ENCODE measurements at regions not wholly inside any gene's neighbourhood (a gene's known extent, or its start where the extent isn't known, plus 50 kb on each side); places are given as distances from the start of the nearest gene placed in this dataset.

GRCh38 chr6:150651808-150652470 lies 52.3 kb downstream of the PLEKHG1 start:
- DNase-seq: no peak

GRCh38 chr6:150652848-150653613 lies 53.3 kb downstream of the PLEKHG1 start:
- DNase-seq: no peak

- no peak for DNase-seq
Measured at GRCh38 chr6:150654608-150655007, 54.9 kb downstream of the PLEKHG1 start.

DNA sequence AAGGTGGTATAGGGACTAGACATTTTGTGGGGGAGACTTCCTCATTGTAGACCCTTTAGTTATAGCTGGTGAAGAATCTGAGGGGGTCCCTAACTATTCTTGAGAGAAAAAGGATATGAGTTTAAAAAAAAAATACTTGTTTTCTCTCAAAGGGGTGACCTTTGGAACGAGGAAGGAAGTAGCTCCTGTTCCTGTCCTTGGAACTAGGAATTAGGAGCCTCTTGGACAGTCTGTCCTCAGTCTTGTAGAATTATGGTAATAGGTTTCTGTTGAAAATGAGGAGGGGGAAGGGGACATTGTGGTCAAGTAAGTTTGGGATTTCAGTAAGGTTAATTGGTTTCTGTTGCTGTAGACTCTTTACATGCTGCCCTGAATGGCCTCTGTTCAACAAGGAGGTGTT lies 56.5 kb downstream of the PLEKHG1 start:
- DNase-seq: no peak

DNA sequence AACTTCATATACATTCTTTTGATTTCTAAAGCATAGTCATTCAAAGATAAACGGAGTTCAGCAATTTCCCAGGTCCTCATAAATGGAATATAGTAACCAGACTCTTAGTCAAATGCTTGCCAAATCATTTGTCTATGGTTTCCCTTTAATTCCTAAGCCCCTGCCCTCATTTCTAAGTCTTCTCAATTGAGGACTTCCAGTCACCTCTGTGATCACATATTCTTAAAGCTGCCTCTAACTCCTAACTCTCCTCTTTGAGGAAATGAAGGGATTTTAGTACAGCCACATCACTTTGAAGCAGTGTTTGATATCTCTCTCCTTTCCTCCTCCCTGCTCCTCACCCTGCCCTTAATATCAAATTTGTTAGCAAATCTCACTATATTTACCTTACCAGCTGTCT lies 58.7 kb downstream of the PLEKHG1 start:
- no peak for DNase-seq

DNA sequence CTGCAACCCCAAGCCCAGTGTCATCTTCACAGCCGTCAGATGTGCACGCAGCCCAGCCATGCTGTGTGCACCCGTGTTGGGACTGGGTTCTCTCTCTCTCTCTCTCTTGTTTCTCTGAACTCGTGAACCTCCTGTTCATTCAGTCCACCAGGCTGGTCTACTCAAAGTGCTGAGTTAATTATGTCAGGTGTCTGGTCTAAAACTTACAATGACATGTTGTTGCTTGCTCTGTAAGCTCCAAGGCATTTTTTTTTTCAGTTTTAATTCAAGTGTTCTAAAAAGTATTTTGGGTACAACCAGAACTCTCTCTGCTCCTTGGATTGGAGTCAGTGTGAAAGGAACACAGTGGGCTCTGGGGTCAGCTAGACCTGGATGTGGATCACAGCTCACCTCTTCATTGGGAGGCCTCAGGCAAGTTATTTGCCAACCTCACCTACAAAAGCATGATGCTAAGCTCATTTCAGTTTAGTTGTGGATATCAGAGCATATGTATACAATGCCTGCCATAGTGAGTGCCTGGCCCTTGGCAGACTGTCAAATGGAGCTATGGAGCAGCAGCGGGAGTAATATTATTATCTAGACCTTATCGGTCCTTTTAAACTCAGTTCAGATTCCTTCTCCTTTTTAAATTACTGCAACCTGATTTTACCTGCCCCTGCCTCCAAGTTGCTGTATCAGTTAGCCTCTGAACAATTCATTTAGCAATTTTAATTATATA lies 59.5 kb downstream of the PLEKHG1 start:
- DNase-seq: no peak

DNA sequence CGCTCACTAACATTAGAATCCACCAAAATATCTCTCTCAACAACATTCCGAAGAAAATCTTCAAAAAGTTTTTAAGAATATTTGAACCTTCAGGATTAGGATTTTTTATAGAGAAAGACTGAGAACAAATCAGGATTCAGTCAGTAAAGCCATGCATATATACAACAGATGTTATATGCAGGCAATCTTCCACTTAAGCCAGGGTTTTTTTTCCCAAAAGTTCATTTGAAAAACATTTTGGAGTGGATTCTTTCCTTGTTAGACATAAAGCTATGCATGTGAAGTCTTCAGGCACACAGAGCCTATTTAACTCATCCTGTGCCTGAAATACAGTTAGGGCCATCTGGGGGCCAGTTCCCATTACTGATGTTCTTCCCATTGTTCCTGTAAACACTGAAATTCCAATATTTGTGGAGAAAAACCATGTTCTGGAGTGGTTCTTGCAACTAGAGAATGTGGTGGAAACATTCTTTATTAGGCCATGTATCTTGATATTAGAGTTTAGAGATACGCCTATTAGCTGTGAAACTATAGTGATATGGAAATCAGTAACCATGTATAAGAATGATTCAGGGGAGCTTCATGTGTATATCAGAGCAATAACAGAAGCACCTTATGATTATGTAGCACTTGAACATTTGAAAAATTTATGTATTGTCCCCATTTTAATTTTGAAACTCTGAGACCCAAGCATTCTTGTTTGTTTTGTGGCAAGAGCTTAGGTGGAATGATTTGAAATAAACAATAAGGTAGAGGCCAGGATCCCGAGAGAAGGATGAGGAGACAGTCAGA lies 61.7 kb downstream of the PLEKHG1 start:
- no peak for DNase-seq

DNA sequence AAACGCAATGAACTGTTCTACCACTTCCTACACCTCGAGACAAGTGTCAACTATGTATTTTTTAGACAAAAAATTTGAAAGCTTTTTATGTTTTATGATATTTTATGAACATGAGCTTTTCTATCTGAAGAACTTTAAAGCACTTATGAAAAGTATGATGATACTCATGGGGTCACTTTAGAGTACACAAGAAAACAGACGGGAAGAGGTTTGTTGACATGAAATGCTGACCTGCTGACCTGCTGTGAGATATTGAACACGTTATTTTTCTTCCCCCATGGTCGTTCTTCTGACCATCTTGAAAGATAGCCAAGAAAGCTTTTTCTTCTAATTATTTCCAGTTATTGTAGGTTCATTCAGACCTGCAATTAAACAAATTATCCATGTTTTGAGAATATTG lies 63.1 kb downstream of the PLEKHG1 start:
- no peak for DNase-seq

- no peak for DNase-seq
Measured at GRCh38 chr6:150664091-150664490, 64.4 kb downstream of the PLEKHG1 start.

GRCh38 chr6:150666071-150666470 lies 66.4 kb downstream of the PLEKHG1 start:
- DNase-seq: no peak

GRCh38 chr6:150667359-150667758 lies 67.7 kb downstream of the PLEKHG1 start:
- no peak for DNase-seq

GRCh38 chr6:150667977-150668716 lies 68.5 kb downstream of the PLEKHG1 start:
- DNase-seq: no peak

- DNase-seq: no peak
Measured at GRCh38 chr6:150668900-150669302, 69.2 kb downstream of the PLEKHG1 start.

- no peak for DNase-seq
Measured at GRCh38 chr6:150670311-150670710, 70.6 kb downstream of the PLEKHG1 start.

GRCh38 chr6:150672800-150673199 lies 73.1 kb downstream of the PLEKHG1 start:
- no peak for DNase-seq

DNA sequence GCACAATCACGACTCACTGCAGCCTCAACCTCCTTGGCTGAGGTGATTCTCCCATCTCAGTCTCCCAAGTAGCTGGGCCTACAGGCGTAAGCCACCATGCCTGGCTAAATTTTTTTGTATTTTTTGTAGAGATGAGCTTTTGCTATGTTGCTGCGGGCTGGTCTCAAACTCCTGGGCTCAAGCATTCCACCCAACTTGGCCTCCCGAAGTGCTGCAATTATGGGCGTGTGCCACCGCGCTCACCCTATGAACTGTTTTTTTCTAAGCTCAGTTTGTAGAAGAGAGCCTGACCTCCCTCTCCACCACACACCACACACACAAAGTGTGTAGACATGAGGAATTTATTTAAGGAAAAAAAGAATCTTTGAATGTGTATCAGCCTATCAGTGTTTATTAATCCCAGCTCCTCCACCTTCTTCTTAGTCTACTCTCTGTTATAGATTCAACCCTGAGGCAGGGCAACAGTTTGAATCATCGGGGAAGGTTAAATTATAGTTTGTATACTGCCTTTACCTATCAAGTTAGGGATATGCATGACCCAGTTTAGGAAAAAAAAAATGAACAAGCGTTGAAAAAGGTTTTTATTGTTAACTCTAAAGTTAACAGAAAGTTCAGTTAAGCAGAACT lies 74.1 kb downstream of the PLEKHG1 start:
- DNase-seq: no peak

DNA sequence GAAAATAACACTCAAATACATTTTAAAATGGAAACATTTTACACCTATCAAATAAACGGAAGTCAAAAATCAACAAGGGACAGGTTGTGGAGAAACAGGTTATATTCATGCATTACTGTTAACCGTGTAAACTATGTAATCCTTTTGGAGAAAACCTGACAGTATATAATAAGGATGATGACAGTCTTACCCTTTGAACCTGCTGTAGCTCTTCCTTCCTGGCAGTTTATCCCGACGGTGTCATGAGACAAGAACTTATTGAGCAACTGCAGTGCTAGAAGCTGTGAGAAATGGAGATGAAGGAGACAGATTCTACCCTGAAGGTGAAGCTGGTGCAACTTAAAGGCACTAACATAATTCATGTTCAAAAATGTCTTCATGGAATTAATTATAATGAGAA lies 76.7 kb downstream of the PLEKHG1 start:
- DNase-seq: no peak

DNA sequence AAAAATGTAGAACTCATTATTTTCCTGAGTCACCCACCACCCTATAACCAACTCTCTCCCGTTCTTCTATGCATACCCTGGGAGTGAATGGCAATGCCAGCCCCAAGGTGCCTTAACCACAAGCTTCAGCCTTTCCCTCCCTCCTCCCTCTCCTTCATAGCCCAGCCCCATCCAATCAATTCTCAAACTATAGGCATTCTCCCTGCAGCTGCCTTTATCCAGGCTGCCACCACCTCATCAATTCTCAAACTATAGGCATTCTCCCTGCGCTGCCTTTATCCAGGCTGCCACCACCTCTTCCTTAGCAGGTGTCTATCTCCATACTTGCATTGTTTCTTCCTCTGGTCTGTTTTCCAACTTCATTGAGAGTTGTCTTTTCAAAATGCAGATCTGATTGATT lies 77.1 kb downstream of the PLEKHG1 start:
- no peak for DNase-seq

GRCh38 chr6:150680510-150680909 lies 80.8 kb downstream of the PLEKHG1 start:
- DNase-seq: no peak

DNA sequence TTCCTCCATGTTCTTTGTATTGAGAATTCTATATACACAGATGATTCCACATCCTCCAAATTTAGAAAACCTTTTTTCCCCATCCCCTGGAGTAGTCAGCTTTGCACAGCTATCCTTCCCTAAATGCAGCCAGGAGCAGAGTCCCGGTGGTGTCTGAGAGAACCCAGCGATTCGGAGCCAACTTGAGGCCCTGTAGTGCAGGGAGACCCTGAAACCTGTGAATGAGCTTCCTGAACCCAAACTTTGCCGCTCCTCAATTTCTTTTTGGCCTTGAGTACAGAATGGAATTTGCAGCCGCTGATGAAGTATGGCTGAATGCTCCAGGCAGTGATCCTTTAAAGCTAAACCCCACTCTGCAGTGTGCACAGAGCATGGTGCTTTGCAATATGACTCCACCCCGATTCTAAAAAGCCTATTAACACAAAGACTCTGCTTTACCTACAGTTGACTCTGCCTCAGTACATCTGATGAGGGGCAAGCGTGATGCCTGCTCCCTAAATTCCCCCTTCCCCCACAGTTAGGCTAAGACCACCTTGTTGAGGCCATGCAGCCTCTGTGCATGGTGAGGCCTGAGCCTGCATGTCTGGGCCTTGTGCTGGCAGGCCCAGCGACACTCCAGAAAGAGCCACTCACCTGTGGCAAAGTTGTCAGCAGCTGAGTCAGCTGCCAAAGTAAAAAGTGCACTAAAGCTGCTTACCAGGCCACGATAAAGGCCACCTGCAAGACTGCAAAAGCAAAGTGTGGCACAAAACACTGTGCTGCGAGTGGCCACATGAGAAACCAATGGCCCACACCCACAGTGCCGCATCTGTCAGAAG lies 82.1 kb downstream of the PLEKHG1 start:
- DNase-seq: no peak

GRCh38 chr6:150683320-150683719 lies 83.6 kb downstream of the PLEKHG1 start:
- no peak for DNase-seq
